Non-pigmented ciliary epithelial cell (primary cell): ENCODE measurements at regions not wholly inside any gene's neighbourhood (a gene's known extent, or its start where the extent isn't known, plus 50 kb on each side); places are given as distances from the start of the nearest gene placed in this dataset.

Source experiments
- DNase-seq: peaks from one replicate; pipeline ENCODE4 v3.0.0-alpha.2; 2010; ENCODE audit warnings: low read depth

- DNase-seq, result no peak
These were observed 253.4 kb downstream of the GXYLT1 start for GRCh38 chr12:41891226-41891625.

GRCh38 chr12:41888285-41888684 is 256.4 kb downstream of the GXYLT1 start:
- no peak for DNase-seq

DNA sequence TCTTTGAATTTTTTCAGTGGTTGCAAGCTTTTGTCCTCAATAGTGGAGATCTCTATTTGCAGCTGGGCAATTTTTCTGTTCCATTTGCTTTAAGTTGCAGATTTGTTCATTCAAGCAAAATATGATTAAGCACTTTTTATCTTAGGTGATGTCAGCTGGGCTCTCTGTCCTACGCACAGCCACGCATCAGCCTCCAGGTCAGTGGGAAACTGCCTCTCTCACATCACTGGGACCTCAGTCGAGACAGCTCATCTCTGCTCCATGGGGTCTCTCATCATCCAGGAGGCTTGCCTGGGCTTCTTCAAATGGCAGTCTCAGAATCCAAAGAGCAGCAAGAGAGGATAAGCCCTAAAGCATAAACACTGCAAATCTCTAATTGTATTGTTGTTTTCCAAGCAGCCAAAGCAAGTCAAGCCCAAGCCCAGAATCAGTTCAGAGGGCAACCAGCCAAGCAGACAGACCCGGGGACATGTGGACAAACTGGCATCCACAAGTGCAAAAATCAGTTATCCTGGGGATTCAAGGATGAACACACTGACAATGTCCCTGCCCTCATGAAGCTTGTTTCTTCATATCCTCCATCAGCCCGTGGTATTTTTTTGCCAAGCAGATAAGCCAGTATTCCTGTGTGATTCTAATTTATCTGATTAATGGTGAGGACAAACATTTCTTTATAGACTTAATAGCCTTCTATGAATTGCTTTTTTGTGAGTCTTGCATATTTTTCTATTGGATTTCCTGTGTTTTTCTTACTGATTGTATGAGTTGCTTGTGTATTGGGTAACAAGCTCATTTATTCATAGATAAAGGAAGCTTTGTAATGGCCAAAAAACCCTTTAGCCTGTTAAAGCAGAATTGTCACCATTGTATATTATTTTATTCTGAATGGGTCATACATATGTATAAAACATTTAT is 262.5 kb downstream of the GXYLT1 start:
- no peak for DNase-seq

DNA sequence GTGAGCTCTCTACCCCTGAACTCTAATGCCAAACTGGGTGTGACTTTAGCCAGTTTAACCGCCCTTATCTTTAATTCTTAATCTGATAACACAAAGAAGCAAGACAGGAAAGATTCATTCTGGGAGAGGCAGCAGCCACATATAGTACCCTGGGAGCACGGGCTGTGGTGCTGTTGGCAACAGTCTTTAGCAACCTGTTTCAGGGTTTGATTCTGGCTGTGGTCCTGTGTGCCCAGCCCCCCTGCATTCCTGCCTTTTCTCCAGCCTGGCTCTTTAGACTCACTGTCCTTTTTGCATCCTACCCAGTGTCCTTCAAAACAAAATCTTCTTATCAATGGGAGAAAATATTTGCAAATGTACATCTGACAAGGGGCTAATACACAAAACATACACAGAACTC is 275.2 kb downstream of the GXYLT1 start:
- DNase-seq, result no peak

DNA sequence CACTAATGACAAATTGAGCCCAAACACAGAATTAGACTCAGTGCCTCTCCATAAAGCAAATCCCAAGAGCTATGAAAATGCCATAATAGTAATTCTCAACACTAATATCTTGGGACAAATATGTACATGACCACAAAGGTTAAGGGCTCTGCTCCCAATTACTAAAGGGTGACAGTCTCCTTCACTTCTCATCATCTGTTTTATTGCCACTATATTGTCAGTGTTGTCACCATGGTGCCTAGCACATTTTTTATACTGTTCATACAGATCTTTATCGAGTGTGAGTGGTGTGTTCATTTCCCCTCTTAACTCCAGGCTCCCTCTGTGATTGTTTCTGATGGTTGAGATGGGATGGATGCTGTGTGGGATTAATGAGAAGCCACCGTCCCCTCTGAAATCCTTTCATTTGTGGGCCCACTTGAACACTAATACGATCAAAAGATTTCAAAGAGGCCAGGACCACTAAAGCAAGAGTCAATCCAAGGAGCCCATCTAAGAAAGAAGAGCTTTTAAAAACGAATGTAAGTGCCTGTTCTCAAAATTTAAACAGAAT is 277.7 kb downstream of the GXYLT1 start:
- no peak for DNase-seq

DNA sequence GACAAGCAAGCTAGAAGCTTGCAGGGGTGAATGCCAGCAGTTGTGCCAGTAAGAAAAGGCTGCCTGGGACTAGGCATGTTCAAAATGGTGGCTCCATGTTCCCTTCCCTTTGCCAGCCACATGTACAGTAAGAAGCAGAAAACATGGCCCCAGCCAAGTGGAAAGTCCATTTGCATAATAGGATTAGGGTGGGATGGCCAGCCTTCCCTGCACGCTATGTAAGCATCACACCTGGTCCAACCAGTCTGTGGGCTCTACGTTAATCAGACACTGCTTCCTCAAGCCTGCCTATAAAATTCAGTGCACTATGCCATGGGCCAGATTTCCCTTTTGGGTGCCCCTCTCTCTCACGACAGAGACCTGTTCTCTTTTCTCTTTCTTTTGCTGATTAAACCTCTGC is 288.4 kb downstream of the GXYLT1 start:
- DNase-seq, result no peak

DNA sequence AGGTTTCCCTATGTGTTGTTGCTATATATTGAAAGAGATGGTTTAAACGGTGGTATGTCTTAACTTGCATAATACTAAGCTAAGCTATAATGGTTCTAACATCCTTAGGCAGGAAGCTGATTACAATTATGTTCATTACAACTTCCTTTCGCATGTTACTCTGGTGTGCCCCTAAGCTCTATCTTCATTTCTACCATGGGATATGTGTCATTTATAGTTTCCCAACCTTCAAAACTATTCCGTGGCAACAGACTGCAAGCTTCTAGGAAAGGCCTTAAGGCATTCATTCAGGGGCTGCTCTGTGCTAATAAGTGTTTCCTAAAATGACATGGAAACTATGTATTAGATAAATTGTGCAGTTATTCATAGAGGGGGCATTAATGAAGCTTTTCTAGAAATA is 294.6 kb downstream of the GXYLT1 start:
- no peak for DNase-seq

GRCh38 chr12:41846718-41847117 is 298.0 kb downstream of the GXYLT1 start:
- no peak for DNase-seq

- DNase-seq, result no peak
These were observed 308.3 kb downstream of the GXYLT1 start for GRCh38 chr12:41836416-41836815.

DNA sequence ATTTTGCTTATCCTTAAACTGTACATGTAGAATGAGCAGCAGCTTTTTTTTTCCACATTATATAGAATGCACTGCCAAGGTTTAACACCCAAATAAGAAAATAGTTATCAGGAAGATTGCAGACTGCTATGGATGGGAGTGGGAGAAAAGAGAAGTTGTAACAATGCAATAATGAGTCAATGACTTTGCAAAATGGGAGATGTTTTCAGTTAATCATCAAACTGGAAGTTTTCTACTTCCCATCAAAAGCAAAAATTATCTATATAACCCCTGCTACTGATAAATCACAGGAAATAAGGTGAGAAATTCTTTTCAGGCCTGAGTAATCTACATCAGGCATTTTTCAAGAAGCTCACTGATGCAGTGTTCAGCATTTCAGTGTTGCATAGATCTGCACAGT is 309.1 kb downstream of the GXYLT1 start:
- DNase-seq, result no peak

DNA sequence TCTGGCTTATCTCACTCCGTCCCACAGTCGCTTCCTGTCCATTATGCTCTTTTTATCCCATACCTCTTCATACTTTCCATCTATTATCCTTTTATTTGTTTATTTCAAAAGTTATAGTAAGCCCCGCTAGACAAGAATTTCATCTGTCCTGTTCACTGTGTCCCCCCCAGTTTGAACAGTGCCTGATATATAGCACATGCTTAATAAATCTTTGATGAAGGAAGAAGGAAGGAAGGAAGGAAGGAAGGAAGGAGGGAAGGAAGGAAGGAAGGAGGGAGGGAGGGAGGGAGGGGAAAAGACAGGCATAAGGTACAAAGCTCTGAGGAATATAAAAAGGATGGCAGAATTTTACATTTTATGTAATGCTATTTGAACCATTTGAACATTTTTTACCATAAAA is 324.7 kb downstream of the GXYLT1 start:
- DNase-seq, result no peak

- no peak for DNase-seq
These were observed 340.6 kb downstream of the GXYLT1 start for GRCh38 chr12:41804026-41804425.

DNA sequence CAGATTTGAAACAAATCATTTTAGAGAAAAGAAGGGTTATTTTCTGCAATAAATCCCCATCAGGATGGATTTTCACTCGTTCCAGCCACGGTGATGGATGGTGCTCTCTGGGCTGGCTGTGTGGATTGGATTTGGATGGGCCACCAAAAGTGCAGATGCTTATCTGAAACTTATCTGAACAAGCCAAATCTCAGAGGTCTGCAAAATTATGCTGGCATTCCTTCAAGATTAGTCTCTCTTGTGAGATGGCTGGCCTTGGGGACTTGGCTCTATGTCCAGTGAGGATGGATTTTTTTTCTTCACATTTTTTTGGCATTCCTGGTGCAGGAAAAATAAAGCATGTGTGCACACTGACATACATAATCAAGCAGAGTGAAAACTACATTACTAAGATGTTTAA is 341.9 kb downstream of the GXYLT1 start:
- DNase-seq, result no peak

DNA sequence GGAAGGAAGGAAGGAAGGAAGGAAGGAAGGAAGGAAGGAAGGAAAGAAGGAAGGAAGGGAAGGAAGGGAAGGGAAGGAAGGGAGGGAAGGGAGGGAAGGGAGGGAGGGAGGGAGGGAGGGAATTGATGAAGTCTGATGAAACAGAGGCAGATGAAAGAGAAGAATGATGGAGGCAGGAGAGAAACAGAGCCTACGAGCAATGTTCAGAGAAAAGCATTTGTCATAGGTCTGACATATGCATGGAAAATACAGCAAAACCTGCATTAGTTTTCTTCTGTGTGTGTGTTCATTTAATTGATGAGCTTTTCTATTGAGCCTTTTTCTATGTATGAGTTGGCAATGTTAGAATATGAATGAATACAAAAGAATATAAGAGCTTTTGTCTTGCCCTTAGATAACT is 343.4 kb downstream of the GXYLT1 start:
- DNase-seq, result no peak

DNA sequence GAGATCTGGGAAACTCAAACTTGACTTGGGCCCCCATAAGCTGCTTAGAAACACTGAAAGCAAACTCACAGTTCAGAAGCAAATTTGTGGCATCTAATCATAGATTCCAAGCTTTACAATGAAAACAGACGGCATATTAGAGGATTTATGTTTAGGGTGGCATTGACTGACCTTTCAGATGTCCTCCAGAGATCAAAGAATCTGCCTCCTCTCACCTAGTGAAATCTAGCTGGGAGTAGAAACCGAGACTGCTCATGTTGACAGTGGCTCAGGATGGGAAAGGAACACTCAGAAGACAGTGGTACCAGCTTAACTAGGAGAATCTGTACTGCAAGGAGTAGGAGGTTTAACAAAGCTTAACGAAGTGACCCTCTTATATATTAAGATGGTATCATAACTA is 345.0 kb downstream of the GXYLT1 start:
- DNase-seq, result no peak

DNA sequence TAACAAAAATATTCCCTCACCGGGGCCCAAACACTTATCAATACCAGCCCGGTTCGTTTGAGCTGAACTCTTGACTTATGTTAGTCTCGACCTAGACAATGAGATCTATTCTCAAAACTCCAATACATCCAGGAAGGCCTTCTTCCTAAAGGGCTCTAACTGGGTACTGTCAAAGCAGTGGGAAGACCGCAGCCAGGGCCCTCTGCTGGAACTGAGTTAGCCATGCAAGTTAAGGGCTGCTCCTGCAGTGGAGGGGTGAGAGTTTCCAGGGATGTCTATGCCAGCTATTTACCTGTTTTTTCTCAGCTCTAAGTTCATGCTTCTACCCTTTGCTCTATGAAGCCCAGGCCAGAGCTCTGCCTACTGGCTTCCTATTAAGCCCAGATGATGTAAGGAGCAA is 348.8 kb downstream of the GXYLT1 start:
- DNase-seq, result no peak

GRCh38 chr12:41795051-41795600 is 349.5 kb downstream of the GXYLT1 start:
- DNase-seq, result no peak

DNA sequence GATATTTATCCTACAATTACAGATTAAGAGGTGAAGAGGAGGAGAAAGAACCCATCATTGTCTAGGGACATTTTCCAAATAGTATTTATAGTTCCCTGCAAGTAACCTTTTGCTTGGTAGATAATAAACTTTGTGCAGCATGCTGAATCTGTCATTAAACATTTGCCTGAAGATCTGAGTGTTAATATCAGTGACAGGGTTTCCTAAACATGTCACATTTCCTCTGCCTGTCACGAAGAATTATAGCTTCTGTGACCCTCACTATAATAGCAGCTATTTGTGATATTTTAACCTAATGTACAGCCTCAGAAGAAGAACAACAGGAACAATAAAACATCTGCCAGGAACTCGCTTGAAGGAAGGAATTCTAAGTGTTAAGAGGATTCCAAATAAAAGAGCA is 350.3 kb downstream of the GXYLT1 start:
- no peak for DNase-seq

DNA sequence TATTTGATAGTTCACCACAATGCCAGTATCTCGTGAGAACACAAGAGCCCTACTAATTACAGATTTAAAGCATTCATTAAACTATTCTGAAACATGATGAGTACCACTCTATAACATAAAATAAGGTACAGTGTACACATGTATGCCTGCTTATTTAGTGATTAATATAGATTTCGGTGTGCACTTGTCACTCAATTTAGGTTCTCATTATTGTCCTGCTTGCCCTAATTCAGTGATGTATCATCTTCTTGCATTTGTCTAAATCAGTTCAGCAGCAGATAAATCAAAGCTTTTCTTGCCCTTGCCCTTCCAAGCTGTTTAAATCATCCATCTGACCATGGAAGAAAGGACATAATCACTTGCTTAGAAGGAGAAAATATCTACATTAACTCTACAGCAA is 359.7 kb downstream of the GXYLT1 start:
- no peak for DNase-seq

DNA sequence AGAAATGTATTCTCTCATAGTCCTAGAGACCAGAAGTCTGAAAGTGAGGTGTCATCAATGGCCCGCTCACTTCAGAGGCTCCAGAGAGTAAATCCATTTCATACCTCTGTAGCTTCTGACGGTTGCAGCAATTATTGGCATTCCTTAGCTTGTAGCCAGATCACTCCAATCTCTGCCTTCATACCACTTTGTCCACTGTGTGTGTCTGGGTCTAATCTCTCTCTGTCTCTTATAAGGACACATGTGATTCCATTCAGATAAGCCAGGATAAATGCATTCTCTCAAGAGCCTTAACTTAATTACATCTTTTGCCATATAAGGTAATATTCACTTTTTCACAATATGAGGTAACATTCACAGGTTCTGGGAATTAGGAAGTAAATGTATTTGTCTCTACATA is 365.7 kb downstream of the GXYLT1 start:
- DNase-seq, result no peak

GRCh38 chr12:41777064-41777790 is 367.4 kb downstream of the GXYLT1 start:
- no peak for DNase-seq

- no peak for DNase-seq
These were observed 372.2 kb downstream of the GXYLT1 start for GRCh38 chr12:41772478-41772877.

DNA sequence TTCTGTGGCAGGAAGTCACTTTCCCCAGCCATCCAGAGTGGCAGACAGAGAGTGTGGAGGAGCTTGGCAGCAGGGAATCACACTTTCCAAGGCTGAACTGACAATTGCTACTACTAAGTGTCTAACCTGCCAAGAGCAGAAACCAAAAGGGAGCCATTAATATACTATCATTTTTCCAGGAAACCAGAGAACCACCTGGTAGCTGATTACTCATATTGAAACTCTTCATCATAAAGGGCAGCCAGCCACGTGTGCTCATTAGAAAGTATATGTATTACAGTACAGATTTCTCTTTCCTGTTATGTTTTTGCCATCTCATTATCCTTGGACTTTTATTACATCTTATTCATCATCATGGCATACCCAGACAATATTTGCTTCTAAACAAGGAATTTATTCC is 374.9 kb downstream of the GXYLT1 start:
- no peak for DNase-seq
